Esophagus (tissue), 2 donors: ENCODE measurements at regions not wholly inside any gene's neighbourhood (a gene's known extent, or its start where the extent isn't known, plus 50 kb on each side); places are given as distances from the start of the nearest gene placed in this dataset.

ENCODE experiments used
- H3K27ac ChIP-seq, 2 donors: one replicate each; pipeline ENCODE4 v1.5.1; 2013; ENCODE audit warnings: low read depth in 2 of 2, mild to moderate bottlenecking in 2 of 2, inconsistent platforms in 1 of 2, low read length in 1 of 2, moderate library complexity in 1 of 2
- H3K27me3 ChIP-seq, 2 donors: one replicate each; pipeline ENCODE4 v1.6.1; 2013; ENCODE audit warnings: low read length in 2 of 2, control low read depth in 1 of 2, mild to moderate bottlenecking in 1 of 2; ENCODE audit not compliant: insufficient read depth in 2 of 2, control insufficient read depth in 1 of 2
- H3K36me3 ChIP-seq, 2 donors: one replicate each; pipeline ENCODE4 v1.6.1; 2013; ENCODE audit warnings: low read length in 1 of 2; ENCODE audit not compliant: control insufficient read depth in 2 of 2, insufficient read depth in 2 of 2
- H3K4me1 ChIP-seq, 2 donors: one replicate each; pipeline ENCODE4 v1.6.1; 2013; ENCODE audit warnings: low read length in 1 of 2; ENCODE audit not compliant: control insufficient read depth in 2 of 2, insufficient read depth in 2 of 2
- H3K4me3 ChIP-seq, 2 donors: one replicate each; pipeline ENCODE4 v1.5.1; 2013; ENCODE audit warnings: low read length in 2 of 2, mild to moderate bottlenecking in 2 of 2, low read depth in 1 of 2, moderate library complexity in 1 of 2
- H3K9me3 ChIP-seq, 2 donors: one replicate each; pipeline ENCODE4 v1.6.1; 2013; ENCODE audit warnings: mild to moderate bottlenecking in 2 of 2, low read depth in 1 of 2, low read length in 1 of 2, moderate library complexity in 1 of 2; ENCODE audit not compliant: control insufficient read depth in 2 of 2, insufficient read depth in 1 of 2
- WGBS, 2 donors: extraction: QIAGEN DNeasy Blood & Tissue Kit; methylation state at CpG; one replicate each; pipeline ENCODE4 v1.1.7; 2013; 5-methylcytosine and 5-hydroxymethylcytosine counted together
- donor health status: healthy with polysubstance abuse.
- donor health status: Bipolar disorder and iron deficiency.

GRCh38 chr20:40491009-40491590, 197.9 kb downstream of the MAFB start:
- Histone ChIP-seq H3K4me3 (no peak overlapping the region), H3K36me3 (no peaks in the 10 kb centered on the region), H3K27ac (no peak overlapping the region), H3K4me1 (no peaks in the 10 kb centered on the region), H3K27me3 (no peaks in the 10 kb centered on the region), H3K9me3 (peaks cover 0 to 2% of the 10 kb centered on the region in 2 donors)
- WGBS, 2 donors: 53 to 69% methylated on average over 5 of the region's 5 CpGs

- H3K9me3 ChIP-seq: peaks cover 0 to 2% of the 10 kb centered on the region in 2 donors
- no peak overlapping the region for H3K4me3 ChIP-seq
- WGBS, 2 donors: 88 to 90% methylated on average over 2 of the region's 2 CpGs
- no peaks in the 10 kb centered on the region for H3K36me3 ChIP-seq
- no peak overlapping the region for H3K27ac ChIP-seq
- no peaks in the 10 kb centered on the region for H3K27me3 ChIP-seq
- no peaks in the 10 kb centered on the region for H3K4me1 ChIP-seq
Observed at GRCh38 chr20:40489886-40490285, 199.2 kb downstream of the MAFB start.

- Histone ChIP-seq H3K36me3 (no peaks in the 10 kb centered on the region), H3K27me3 (no peaks in the 10 kb centered on the region), H3K9me3 (peaks cover 0 to 2% of the 10 kb centered on the region in 2 donors), H3K4me3 (no peak overlapping the region), H3K27ac (no peak overlapping the region), H3K4me1 (no peaks in the 10 kb centered on the region)
- WGBS, 2 donors: 85 to 88% methylated on average over 3 of the region's 3 CpGs
Observed at GRCh38 chr20:40488401-40488800, 200.6 kb downstream of the MAFB start.

GRCh38 chr20:40486297-40486696, 202.7 kb downstream of the MAFB start:
- Histone ChIP-seq H3K9me3 (peaks cover 0 to 2% of the 10 kb centered on the region in 2 donors), H3K4me1 (no peaks in the 10 kb centered on the region), H3K27ac (no peak overlapping the region), H3K27me3 (no peaks in the 10 kb centered on the region), H3K4me3 (no peak overlapping the region), H3K36me3 (no peaks in the 10 kb centered on the region)
- 87 to 90% methylated on average over 3 of the region's 3 CpGs for WGBS, 2 donors

- H3K27ac ChIP-seq: no peak overlapping the region
- H3K36me3 ChIP-seq: no peaks in the 10 kb centered on the region
- WGBS, 2 donors: 84 to 85% methylated on average over 7 of the region's 7 CpGs
- peaks cover 0 to 2% of the 10 kb centered on the region in 2 donors for H3K9me3 ChIP-seq
- H3K4me1 ChIP-seq: no peaks in the 10 kb centered on the region
- no peaks in the 10 kb centered on the region for H3K27me3 ChIP-seq
- no peak overlapping the region for H3K4me3 ChIP-seq
Observed at GRCh38 chr20:40481743-40482458, 207.1 kb downstream of the MAFB start.

GRCh38 chr20:40481337-40481736, 207.7 kb downstream of the MAFB start:
- Histone ChIP-seq H3K4me3 (no peak overlapping the region), H3K4me1 (no peaks in the 10 kb centered on the region), H3K27ac (no peak overlapping the region), H3K36me3 (no peaks in the 10 kb centered on the region), H3K9me3 (peaks cover 0 to 2% of the 10 kb centered on the region in 2 donors), H3K27me3 (no peaks in the 10 kb centered on the region)

GRCh38 chr20:40477805-40478204, 211.2 kb downstream of the MAFB start:
- Histone ChIP-seq H3K4me3 (no peak overlapping the region), H3K27ac (no peak overlapping the region), H3K4me1 (no peaks in the 10 kb centered on the region), H3K36me3 (no peaks in the 10 kb centered on the region), H3K27me3 (no peaks in the 10 kb centered on the region), H3K9me3 (no peaks in the 10 kb centered on the region)
- 64% methylated on average over 3 of the region's 3 CpGs for WGBS, 2 donors

GRCh38 chr20:40476461-40476860, 212.6 kb downstream of the MAFB start:
- Histone ChIP-seq H3K27ac (no peak overlapping the region), H3K4me3 (no peak overlapping the region), H3K9me3 (no peaks in the 10 kb centered on the region), H3K36me3 (no peaks in the 10 kb centered on the region), H3K4me1 (no peaks in the 10 kb centered on the region), H3K27me3 (no peaks in the 10 kb centered on the region)
- WGBS, 2 donors: 90 to 91% methylated on average over 3 of the region's 3 CpGs

- no peaks in the 10 kb centered on the region for H3K36me3 ChIP-seq
- no peak overlapping the region for H3K27ac ChIP-seq
- no peaks in the 10 kb centered on the region for H3K4me1 ChIP-seq
- no peak overlapping the region for H3K4me3 ChIP-seq
- H3K27me3 ChIP-seq: no peaks in the 10 kb centered on the region
- H3K9me3 ChIP-seq: no peaks in the 10 kb centered on the region
- WGBS, 2 donors: 67 to 84% methylated on average over 1 of the region's 1 CpG
Observed at GRCh38 chr20:40472905-40473304, 216.1 kb downstream of the MAFB start.

- Histone ChIP-seq H3K4me1 (peaks cover 0 to 2% of the 10 kb centered on the region in 2 donors), H3K4me3 (no peak overlapping the region), H3K36me3 (no peaks in the 10 kb centered on the region), H3K9me3 (no peaks in the 10 kb centered on the region), H3K27me3 (no peaks in the 10 kb centered on the region), H3K27ac (no peak overlapping the region)
- WGBS, 2 donors: 80 to 87% methylated on average over 4 of the region's 4 CpGs
Observed at GRCh38 chr20:40471261-40471629, 217.8 kb downstream of the MAFB start.
